Embryonic facial prominence (tissue), 1 donor: ENCODE measurements at regions not wholly inside any gene's neighbourhood (a gene's known extent, or its start where the extent isn't known, plus 50 kb on each side); places are given as distances from the start of the nearest gene placed in this dataset.
"Not testable (repeated sequence)": the region's sequence is repeated elsewhere in the genome, so short reads cannot be mapped to it uniquely, and the experiment has no call there.

ENCODE experiments used
- DNase-seq: peaks from one replicate; pipeline ENCODE4 v3.0.0-alpha.2; 2016; ENCODE audit errors: extremely low spot score

- no peak for DNase-seq
Observed at GRCh38 chr15:37416103-37416502, 315.8 kb upstream of the MEIS2 start.

DNA sequence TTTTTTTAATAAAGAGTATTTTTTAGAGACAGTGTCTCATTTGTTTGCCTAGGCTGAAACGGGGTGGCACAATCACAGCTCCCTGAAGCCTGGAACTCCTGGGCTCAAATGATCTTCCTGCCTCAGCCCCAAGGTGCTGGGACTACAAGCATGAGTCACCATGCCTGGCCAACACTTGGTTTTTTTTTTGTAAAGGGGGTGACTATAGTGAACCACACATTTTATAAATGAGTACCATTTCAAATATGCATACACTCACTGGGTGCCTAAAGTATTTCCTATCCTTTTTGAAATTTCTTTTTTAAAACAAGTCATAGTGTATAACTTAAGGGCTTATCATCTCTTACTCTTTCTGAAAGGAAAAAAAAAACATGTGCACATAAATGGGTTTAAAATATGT lies 325.2 kb upstream of the MEIS2 start:
- DNase-seq, result no peak

GRCh38 chr15:37427393-37427792 lies 327.0 kb upstream of the MEIS2 start:
- DNase-seq, result not testable (repeated sequence)

GRCh38 chr15:37446921-37447320 lies 346.6 kb upstream of the MEIS2 start:
- no peak for DNase-seq

DNA sequence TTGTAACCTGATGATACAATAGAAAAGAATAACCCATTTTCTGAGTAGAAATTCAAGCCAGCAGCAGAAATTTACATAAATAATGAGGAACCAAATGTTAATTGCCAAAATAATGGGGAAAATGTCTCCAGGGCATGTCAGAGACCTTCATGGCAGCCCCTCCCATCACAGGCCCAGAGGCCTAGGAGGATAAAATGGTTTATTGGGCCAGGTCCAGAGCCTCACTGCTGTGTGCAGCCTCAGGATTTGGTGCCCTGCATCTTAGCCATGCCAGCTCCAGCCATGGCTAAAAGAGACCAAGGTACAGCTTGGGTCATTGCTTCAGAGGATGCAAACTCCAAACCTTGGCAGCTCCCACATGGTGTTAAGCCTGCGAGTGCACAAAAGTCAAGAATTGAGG lies 352.1 kb upstream of the MEIS2 start:
- no peak for DNase-seq

DNA sequence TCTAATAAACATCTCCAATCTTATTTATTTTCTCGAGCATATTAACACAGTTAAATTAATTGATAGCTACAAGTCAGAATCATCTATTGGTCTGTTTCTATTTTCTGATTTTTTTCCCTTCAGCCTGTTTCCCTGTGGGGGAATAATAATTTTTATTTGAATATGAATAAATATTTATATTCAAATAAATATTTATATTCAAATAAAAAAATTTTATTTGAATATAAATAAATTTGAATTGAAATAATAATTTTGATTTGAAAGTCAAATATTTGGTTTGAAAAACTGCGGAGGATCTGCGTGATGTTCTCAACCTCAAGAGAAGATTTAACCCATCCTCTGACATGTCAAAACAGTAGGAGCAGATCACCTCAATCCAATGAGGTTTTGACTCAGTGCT lies 380.1 kb upstream of the MEIS2 start:
- DNase-seq, result no peak

DNA sequence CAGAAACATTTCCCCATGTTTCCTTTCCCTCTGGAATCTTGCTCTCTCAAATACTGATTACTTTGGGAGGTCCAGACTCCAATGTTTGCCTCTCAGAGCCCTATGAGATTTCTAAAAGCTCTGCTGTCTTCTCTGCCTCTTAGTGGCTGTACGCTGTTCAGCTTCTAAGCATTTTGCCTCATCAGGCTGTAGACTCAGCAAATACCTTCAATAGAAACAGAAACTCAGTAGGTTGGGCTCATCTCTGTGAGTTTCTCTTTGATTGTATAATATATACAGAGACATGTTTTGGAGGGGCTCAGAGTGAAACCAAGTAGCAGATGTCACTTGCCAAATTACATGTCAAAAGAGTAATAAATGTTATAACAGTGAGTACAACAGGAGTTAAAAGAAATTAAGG lies 380.8 kb upstream of the MEIS2 start:
- DNase-seq, result no peak

DNA sequence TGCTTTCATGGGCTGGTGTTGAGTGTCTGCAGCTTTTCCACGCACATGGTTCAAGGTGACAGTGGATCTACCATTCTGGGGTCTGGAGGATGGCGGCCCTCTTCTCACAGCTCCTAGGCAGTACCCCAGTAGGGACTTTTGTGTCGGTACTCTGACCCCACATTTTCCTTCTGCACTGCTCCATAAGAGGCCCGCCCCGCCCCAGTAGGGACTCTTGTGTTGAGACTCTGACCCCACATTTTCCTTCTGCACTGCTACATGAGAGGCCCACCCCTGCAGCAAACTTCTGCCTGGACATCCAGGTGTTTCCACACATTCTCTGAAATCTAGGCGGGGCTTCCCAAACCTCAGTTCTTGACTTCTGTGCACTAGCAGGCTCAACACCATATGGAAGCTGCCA lies 383.4 kb upstream of the MEIS2 start:
- DNase-seq, result no peak

DNA sequence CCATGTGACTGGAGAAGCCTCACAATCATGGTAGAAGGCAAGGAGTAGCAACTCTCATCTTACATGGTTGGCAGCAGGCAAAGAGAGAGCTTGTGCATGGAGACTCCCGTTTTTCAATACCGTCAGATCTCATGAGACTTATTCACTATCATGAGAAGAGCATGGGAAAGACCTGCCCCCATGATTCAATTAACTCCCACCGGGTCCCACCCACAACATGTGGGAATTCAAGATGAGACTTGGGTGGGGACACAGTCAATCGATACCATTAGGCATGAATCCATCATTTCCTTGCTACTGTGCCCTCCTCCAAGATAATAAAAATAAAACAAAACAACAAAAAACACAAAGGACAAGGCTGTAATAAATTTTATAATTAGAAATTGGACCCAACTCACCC lies 384.7 kb upstream of the MEIS2 start:
- no peak for DNase-seq

DNA sequence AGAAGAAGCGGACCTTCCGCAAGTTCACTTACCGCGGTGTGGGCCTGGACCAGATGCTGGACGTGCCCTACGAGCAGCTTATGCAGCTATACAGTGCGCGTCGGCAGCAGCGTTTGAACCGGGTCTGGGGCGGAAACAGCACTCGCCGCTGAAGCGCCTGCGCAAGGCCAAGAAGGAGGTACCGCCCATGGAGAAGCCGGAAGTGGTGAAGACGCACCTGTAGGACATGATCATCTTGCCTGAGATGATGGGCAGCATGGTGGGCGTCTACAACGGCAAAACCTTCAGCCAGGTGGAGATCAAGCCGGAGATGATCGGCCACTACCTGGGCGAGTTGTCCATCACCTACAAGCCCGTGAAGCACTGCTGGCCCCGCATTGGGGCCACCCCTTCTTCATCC lies 390.4 kb upstream of the MEIS2 start:
- DNase-seq, result no peak

GRCh38 chr15:37516621-37517020 lies 416.3 kb upstream of the MEIS2 start:
- peak; percentile 14 for DNase-seq

DNA sequence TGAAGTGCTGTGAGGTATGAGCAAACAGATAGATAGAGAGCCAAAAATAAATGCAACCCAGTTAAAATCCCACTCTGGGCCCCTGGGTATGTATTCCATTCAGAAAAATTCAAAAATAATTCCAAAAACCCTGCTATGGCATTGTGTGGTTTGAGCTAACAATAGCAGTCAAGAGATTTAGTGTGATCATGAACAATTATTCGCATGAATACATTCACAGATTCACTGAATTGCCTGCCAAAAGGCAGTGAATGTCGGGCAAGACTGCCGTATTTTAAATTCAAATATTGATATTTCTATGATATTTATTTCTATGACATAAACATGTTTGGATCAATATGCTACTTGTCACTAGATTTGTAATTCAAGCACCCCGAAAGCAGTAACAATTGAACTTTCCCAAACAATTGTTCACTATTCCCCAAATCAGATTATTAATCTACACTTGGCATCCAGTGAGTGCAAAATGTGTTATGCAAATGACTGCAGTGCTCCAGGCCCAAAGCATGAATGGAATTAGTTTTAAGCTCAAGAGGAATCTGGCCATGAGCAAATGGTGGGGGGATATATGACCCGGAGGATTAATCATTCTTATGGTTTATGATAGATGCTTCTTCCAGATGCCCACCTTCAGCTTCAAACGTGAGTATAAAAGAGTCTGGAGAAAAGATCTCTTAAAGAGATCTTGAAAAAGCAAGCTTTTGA lies 417.0 kb upstream of the MEIS2 start:
- DNase-seq, result no peak

GRCh38 chr15:37518436-37518835 lies 416.0 kb upstream of the TMCO5A start:
- no peak for DNase-seq

DNA sequence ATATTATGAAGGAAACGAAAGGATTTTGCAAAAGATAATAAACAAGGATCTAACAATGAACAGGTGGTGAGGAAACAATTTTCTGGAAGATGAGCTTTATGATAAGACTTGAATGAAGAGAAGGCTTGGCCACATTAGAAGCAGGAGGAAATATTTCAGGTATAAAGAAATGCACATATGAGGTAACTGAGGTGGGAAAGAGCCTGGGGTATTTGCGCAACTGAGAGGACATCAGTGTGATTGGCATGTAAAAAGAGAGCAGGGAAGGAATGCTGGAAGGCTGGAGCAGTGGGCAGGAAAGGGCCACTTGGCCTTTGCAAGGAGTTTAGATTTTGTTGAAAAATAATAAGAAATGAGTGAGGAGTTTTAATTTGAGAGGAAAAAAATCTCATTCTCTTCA lies 414.4 kb upstream of the TMCO5A start:
- no peak for DNase-seq

- DNase-seq, result no peak
Observed at GRCh38 chr15:37520882-37521281, 413.6 kb upstream of the TMCO5A start.

DNA sequence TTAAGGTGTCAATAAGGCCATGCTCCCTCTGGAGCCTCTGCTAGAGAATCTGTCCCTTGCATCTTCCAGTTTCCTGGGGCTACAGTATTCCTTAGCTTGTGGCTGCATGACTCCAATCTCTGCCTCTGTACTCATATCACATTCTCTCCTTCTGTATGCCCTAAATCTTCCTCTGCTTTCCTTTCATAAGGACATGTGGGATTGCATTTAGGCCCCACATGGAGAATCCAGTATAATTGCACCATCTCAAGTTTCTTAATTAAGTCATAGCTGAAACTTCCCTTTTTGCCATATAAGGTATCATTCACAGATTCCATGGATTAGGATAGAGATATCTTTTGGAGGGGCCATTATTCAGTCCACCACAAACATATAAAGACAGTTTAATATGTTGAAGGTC lies 409.8 kb upstream of the TMCO5A start:
- no peak for DNase-seq

DNA sequence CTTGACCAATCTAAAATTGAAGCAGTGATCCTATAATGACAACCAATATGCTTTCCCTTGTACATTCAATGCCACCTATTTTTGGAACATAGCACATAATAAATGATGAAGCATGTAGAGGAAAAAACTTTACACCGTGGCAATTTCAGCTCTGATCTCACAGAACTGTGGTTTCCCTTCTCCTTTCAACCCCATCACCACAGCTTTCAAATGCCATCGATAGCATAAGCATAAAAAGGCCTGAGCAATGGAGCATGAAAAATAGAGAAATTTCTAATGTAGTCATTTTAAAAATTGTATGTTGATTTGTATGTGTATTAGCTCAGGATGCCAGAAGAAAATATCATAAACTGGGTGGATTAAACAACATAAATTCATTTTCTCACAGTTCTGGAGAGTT lies 406.0 kb upstream of the TMCO5A start:
- DNase-seq, result no peak

- no peak for DNase-seq
Observed at GRCh38 chr15:37536967-37537605, 397.4 kb upstream of the TMCO5A start.

DNA sequence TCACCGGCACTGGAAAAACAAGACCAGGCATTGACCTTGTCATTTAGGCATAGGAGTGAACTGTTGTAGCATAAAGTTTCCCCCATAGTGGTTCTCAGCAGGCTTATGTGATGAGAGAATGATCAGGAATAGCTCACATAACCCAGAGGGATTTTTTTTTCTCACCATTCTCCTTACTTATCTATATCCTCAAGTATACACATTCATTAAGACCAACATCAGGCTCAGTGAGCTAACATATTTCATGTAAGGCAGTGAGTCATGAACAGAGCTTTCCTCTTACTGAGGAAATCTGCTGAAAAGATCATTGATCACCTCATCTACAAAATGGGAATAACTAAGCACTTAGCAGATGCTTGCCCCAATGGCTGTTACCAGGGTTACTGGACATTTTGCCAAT lies 396.6 kb upstream of the TMCO5A start:
- DNase-seq, result no peak

- no peak for DNase-seq
Observed at GRCh38 chr15:37548116-37548515, 386.3 kb upstream of the TMCO5A start.

DNA sequence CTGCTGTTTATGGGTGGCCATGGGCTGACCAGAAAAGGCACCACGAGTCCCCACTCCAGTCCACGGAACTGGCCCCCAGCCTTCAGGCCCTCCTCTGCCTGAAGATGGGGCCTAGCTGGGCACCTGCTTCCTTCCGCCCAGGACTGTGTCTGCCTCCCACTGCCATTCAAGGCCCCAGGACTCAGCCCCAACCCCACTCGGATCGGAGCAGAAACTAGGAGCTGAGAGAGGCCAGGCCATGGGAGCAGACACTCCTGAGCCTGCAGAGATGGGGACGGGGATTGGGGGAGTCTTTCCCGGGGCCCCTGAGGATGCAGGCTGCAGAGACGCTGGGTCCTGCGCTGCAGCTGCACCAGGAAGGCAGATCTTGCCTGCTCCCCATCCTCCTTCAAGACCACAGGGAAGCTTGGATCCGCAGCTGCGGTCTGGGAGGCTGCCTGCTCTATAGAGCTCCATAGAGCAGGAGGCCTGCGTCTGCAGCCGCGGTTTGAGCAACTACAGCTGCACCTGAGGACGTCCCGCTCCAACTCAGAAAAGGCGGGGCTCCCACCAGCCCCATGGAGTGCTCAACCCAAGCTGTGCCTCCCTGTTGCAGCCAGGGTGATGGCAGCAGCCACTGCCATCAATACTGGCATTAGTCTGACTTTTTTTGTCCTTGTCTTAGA lies 383.9 kb upstream of the TMCO5A start:
- DNase-seq, result no peak

DNA sequence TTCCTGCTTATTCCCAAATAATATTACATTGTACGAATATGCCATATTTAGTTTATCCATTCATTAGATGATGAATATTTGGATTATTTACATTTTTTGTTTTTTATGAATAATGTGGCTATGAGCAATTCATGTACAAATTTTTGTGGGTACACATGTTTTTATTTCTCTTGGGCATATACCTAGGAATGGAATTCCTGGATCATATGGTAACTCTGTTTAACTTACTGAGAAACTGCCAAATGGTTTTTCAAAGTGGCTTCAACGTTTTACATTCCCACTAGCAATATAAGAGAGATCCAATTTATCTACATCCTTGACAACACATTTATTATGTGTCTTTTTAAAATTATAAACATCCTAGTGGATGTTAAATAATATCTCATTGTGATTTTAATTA lies 362.0 kb upstream of the TMCO5A start:
- DNase-seq, result no peak

DNA sequence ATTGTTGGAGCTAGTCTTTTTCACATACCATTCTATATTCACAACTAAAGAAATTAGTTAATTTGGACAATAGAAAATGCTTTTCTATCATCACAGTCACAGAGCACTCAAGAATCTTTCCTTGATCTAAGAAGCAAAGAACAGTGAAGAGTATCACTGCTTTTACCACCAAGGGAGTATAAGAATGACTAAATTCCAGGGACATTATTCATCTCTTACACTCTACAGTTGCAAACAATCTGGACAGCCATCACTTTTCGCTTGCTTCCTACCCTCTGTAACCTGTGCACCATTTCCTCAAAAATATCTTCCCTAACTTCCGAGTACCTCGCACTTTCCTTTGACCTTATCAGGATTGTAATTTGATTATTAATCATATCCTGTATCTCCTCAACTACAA lies 359.5 kb upstream of the TMCO5A start:
- DNase-seq, result no peak
